ENCODE measurements at regions not wholly inside any gene's neighbourhood (a gene's known extent, or its start where the extent isn't known, plus 50 kb on each side); places are given as distances from the start of the nearest gene placed in this dataset.

GRCh38 chr12:59873136-59873535, 277.3 kb downstream of the SLC16A7 start:
- no peak for TF ChIP-seq CTCF (IDR thresholded peaks at IDR 0.05; ENCODE audit: unreplicated experiment)
- no TSS peak for BruUV-seq (replicated peaks)
- H3K27me3 Mint-ChIP-seq (ENCODE audit: unreplicated experiment): no peaks in the 10 kb centered on the region
- DNase-seq: no peak
- H3K4me1 Mint-ChIP-seq (ENCODE audit: low read depth, unreplicated experiment): peaks cover 9% of the 10 kb centered on the region
- no peak overlapping the region for H3K4me3 Mint-ChIP-seq (ENCODE audit: low read depth, unreplicated experiment)
- intact Hi-C loops (cut with micrococcal nuclease; ENCODE audit: unreplicated experiment): no loop called here
- no peaks in the 10 kb centered on the region for H3K9me3 Mint-ChIP-seq (ENCODE audit: low read depth, unreplicated experiment)
- no peak overlapping the region for H3K27ac Mint-ChIP-seq (ENCODE audit: unreplicated experiment)
- no peaks in the 10 kb centered on the region for H3K36me3 Mint-ChIP-seq (ENCODE audit: insufficient read depth, unreplicated experiment)
- CTCF ChIA-PET: no interaction called here

- no peak for DNase-seq
- intact Hi-C loops (cut with micrococcal nuclease; ENCODE audit: unreplicated experiment): no loop called here
- H3K27me3 Mint-ChIP-seq (ENCODE audit: unreplicated experiment): no peaks in the 10 kb centered on the region
- no peak for TF ChIP-seq CTCF (IDR thresholded peaks at IDR 0.05; ENCODE audit: unreplicated experiment)
- CTCF ChIA-PET: no interaction called here
- BruUV-seq (replicated peaks): no TSS peak
- no peaks in the 10 kb centered on the region for H3K36me3 Mint-ChIP-seq (ENCODE audit: insufficient read depth, unreplicated experiment)
- no peak overlapping the region for H3K27ac Mint-ChIP-seq (ENCODE audit: unreplicated experiment)
- no peaks in the 10 kb centered on the region for H3K9me3 Mint-ChIP-seq (ENCODE audit: low read depth, unreplicated experiment)
- peaks cover 9% of the 10 kb centered on the region for H3K4me1 Mint-ChIP-seq (ENCODE audit: low read depth, unreplicated experiment)
- no peak overlapping the region for H3K4me3 Mint-ChIP-seq (ENCODE audit: low read depth, unreplicated experiment)
Observed at GRCh38 chr12:59874781-59875180, 279.0 kb downstream of the SLC16A7 start.

GRCh38 chr12:59886131-59886733, 290.4 kb downstream of the SLC16A7 start:
- intact Hi-C loops (cut with micrococcal nuclease; ENCODE audit: unreplicated experiment): no loop called here
- Mint-ChIP-seq H3K9me3 (ENCODE audit: low read depth, unreplicated experiment) (peaks cover 2% of the 10 kb centered on the region), H3K27me3 (ENCODE audit: unreplicated experiment) (no peaks in the 10 kb centered on the region), H3K27ac (ENCODE audit: unreplicated experiment) (no peak overlapping the region), H3K4me1 (ENCODE audit: low read depth, unreplicated experiment) (no peaks in the 10 kb centered on the region), H3K4me3 (ENCODE audit: low read depth, unreplicated experiment) (no peak overlapping the region), H3K36me3 (ENCODE audit: insufficient read depth, unreplicated experiment) (no peaks in the 10 kb centered on the region)
- no TSS peak for BruUV-seq (replicated peaks)
- no peak for DNase-seq
- CTCF ChIA-PET: interaction anchor here (0.6 kb wide), 1 partner anchor 632 kb away, joined by 3 read pairs; no protein-coding TSS in a partner anchor
- no peak for TF ChIP-seq CTCF (IDR thresholded peaks at IDR 0.05; ENCODE audit: unreplicated experiment)

- no TSS peak for BruUV-seq (replicated peaks)
- peaks cover 2% of the 10 kb centered on the region for H3K9me3 Mint-ChIP-seq (ENCODE audit: low read depth, unreplicated experiment)
- CTCF ChIA-PET: no interaction called here
- H3K4me1 Mint-ChIP-seq (ENCODE audit: low read depth, unreplicated experiment): no peaks in the 10 kb centered on the region
- H3K36me3 Mint-ChIP-seq (ENCODE audit: insufficient read depth, unreplicated experiment): no peaks in the 10 kb centered on the region
- intact Hi-C loops (cut with micrococcal nuclease; ENCODE audit: unreplicated experiment): no loop called here
- no peak for TF ChIP-seq CTCF (IDR thresholded peaks at IDR 0.05; ENCODE audit: unreplicated experiment)
- no peak overlapping the region for H3K4me3 Mint-ChIP-seq (ENCODE audit: low read depth, unreplicated experiment)
- no peak overlapping the region for H3K27ac Mint-ChIP-seq (ENCODE audit: unreplicated experiment)
- DNase-seq: no peak
- no peaks in the 10 kb centered on the region for H3K27me3 Mint-ChIP-seq (ENCODE audit: unreplicated experiment)
Observed at GRCh38 chr12:59887178-59887577, 291.3 kb downstream of the SLC16A7 start.

Data from Calu3 (cell line).